WTC11 (cell line): ENCODE measurements at regions not wholly inside any gene's neighbourhood (a gene's known extent, or its start where the extent isn't known, plus 50 kb on each side); places are given as distances from the start of the nearest gene placed in this dataset.
"Not testable (repeated sequence)": the region's sequence is repeated elsewhere in the genome, so short reads cannot be mapped to it uniquely, and the experiment has no call there.

Source experiments
- FOXJ3 ChIP-seq: sonication (generic); formaldehyde crosslinking; IDR thresholded peaks from 2 replicates; pipeline ENCODE4 v1.9.0; 2021; ENCODE audit warnings: missing genetic modification reagents, mild to moderate bottlenecking, borderline replicate concordance
- NR2C2 ChIP-seq: sonication (generic); formaldehyde crosslinking; IDR thresholded peaks from 2 replicates; pipeline ENCODE4 v1.8.0; 2022; ENCODE audit warnings: mild to moderate bottlenecking, missing genetic modification reagents
- SP1 ChIP-seq: sonication (generic); formaldehyde crosslinking; conservative IDR thresholded peaks from 2 replicates; pipeline ENCODE4 v1.8.1; 2022; ENCODE audit warnings: missing genetic modification reagents
- TCF7 ChIP-seq: sonication (generic); formaldehyde crosslinking; IDR thresholded peaks from 2 replicates; pipeline ENCODE4 v1.8.0; 2022; ENCODE audit warnings: mild to moderate bottlenecking, low read depth, missing genetic modification reagents, moderate library complexity
- TEAD4 ChIP-seq: sonication (generic); formaldehyde crosslinking; IDR thresholded peaks from 2 replicates; pipeline ENCODE4 v1.8.0; 2022; ENCODE audit warnings: mild to moderate bottlenecking, missing genetic modification reagents
- ZNF121 ChIP-seq: sonication (generic); formaldehyde crosslinking; IDR thresholded peaks from 2 replicates; pipeline ENCODE4 v1.8.0; 2023; ENCODE audit warnings: missing genetic modification reagents
- TF ChIP-seq, protein P1 (sequence below): sonication (generic); formaldehyde crosslinking; IDR thresholded peaks from 2 replicates; pipeline ENCODE4 v1.8.1; 2023; ENCODE audit warnings: mild to moderate bottlenecking, missing genetic modification reagents
- TF ChIP-seq, protein P2 (sequence below): sonication (generic); formaldehyde crosslinking; IDR thresholded peaks from 2 replicates; pipeline ENCODE4 v1.8.1; 2023; ENCODE audit warnings: mild to moderate bottlenecking, missing genetic modification reagents, moderate library complexity
- TF ChIP-seq, protein P3 (sequence below): fragments of 200-600 bp; IDR thresholded peaks from 2 replicates; pipeline ENCODE4 v1.8.0; 2022; ENCODE audit warnings: antibody characterized with exemption

DNA sequence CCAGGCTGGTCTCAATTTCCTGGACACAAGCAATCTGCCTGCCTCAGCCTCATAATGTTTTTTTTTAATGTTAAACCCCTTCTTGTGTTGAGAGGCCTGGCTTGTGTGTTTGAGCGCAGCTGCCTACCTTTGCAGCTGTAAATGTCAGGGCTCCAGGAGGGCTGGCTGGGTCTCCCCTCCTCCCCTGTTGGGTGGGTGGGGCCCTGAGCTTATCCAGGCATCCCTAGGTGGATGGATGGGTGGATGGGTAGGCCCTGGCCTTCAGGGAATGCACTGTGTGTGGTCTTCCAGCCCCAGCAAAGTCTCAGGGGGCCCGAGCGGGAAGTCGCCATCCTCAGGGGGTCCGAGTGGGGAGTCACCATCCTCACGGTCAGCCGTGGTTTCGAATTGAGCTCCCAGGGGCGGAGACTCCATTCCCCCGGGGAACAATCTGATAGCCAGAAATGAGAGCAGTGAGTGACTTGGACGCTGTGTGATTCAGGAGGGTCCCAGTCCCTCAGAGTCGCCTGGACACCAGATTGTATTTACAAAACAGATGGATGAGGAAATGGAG lies 279.4 kb upstream of the PLGLB2 start:
- TF ChIP-seq, protein P1, sequence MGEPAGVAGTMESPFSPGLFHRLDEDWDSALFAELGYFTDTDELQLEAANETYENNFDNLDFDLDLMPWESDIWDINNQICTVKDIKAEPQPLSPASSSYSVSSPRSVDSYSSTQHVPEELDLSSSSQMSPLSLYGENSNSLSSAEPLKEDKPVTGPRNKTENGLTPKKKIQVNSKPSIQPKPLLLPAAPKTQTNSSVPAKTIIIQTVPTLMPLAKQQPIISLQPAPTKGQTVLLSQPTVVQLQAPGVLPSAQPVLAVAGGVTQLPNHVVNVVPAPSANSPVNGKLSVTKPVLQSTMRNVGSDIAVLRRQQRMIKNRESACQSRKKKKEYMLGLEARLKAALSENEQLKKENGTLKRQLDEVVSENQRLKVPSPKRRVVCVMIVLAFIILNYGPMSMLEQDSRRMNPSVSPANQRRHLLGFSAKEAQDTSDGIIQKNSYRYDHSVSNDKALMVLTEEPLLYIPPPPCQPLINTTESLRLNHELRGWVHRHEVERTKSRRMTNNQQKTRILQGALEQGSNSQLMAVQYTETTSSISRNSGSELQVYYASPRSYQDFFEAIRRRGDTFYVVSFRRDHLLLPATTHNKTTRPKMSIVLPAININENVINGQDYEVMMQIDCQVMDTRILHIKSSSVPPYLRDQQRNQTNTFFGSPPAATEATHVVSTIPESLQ (CRISPR knock-in tag): not testable (repeated sequence)
- not testable (repeated sequence) for TF ChIP-seq SP1 (CRISPR knock-in tag); TCF7 (CRISPR knock-in tag); TEAD4 (CRISPR knock-in tag); ZNF121 (CRISPR knock-in tag); FOXJ3; NR2C2 (CRISPR knock-in tag)
- TF ChIP-seq, protein P2, sequence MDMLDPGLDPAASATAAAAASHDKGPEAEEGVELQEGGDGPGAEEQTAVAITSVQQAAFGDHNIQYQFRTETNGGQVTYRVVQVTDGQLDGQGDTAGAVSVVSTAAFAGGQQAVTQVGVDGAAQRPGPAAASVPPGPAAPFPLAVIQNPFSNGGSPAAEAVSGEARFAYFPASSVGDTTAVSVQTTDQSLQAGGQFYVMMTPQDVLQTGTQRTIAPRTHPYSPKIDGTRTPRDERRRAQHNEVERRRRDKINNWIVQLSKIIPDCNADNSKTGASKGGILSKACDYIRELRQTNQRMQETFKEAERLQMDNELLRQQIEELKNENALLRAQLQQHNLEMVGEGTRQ (CRISPR knock-in tag): not testable (repeated sequence)
- TF ChIP-seq, protein P3, sequence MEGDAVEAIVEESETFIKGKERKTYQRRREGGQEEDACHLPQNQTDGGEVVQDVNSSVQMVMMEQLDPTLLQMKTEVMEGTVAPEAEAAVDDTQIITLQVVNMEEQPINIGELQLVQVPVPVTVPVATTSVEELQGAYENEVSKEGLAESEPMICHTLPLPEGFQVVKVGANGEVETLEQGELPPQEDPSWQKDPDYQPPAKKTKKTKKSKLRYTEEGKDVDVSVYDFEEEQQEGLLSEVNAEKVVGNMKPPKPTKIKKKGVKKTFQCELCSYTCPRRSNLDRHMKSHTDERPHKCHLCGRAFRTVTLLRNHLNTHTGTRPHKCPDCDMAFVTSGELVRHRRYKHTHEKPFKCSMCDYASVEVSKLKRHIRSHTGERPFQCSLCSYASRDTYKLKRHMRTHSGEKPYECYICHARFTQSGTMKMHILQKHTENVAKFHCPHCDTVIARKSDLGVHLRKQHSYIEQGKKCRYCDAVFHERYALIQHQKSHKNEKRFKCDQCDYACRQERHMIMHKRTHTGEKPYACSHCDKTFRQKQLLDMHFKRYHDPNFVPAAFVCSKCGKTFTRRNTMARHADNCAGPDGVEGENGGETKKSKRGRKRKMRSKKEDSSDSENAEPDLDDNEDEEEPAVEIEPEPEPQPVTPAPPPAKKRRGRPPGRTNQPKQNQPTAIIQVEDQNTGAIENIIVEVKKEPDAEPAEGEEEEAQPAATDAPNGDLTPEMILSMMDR: not testable (repeated sequence)
